Coronary artery (tissue), 2 donors: ENCODE measurements at regions not wholly inside any gene's neighbourhood (a gene's known extent, or its start where the extent isn't known, plus 50 kb on each side); places are given as distances from the start of the nearest gene placed in this dataset.
A peak's percentile ranks its signal among the peaks of the same experiment; 100 is the strongest.
"Not testable (repeated sequence)": the region's sequence is repeated elsewhere in the genome, so short reads cannot be mapped to it uniquely, and the experiment has no call there.

Experiments
- DNase-seq: peaks from one replicate; pipeline ENCODE4 v3.0.0-alpha.2; 2017; ENCODE audit warnings: low spot score
- H3K27ac ChIP-seq, 2 donors: fragments of 200-600 bp; sonication (generic); one replicate each; pipeline ENCODE4 v1.5.1; 2016 to 2019
- H3K4me3 ChIP-seq: fragments of 200-600 bp; sonication (generic); 2 replicates; pipeline ENCODE4 v1.5.1; 2016; ENCODE audit warnings: mild to moderate bottlenecking, moderate library complexity
- CTCF ChIP-seq: fragments of 200-600 bp; sonication (generic); IDR thresholded peaks from one replicate; pipeline ENCODE4 v1.5.1; 2019; ENCODE audit warnings: antibody characterized with exemption

- H3K27ac ChIP-seq = no peak overlapping the region
- peak; percentile 54 for DNase-seq
These were observed 93.5 kb downstream of the TMEM18 start for GRCh38 chr2:583666-584065.

GRCh38 chr2:582792-583528 lies 94.2 kb downstream of the TMEM18 start:
- no peak for TF ChIP-seq CTCF
- Histone ChIP-seq H3K4me3 (no peak overlapping the region), H3K27ac (no peak overlapping the region)
- peak; percentile 31 for DNase-seq

More at GRCh38 chr2:583666-584065, 93.5 kb downstream of the TMEM18 start:
- H3K4me3 ChIP-seq = no peak overlapping the region
- TF ChIP-seq CTCF = no peak

- DNase-seq, H3K27ac ChIP-seq, H3K4me3 ChIP-seq: not testable (repeated sequence)
These were observed 94.9 kb downstream of the TMEM18 start for GRCh38 chr2:582289-582688.

GRCh38 chr2:579961-580360 lies 97.2 kb downstream of the TMEM18 start:
- no peak overlapping the region for H3K27ac ChIP-seq
- no peak overlapping the region for H3K4me3 ChIP-seq
- no peak for TF ChIP-seq CTCF
- DNase-seq = no peak

GRCh38 chr2:579351-579886 lies 97.8 kb downstream of the TMEM18 start:
- Histone ChIP-seq H3K27ac (no peak overlapping the region), H3K4me3 (no peak overlapping the region)
- no peak for DNase-seq
- TF ChIP-seq CTCF = no peak

- no peak overlapping the region for H3K4me3 ChIP-seq
- DNase-seq = no peak
- peak overlapping the region in 1 of 2 donors; percentile 25 for H3K27ac ChIP-seq
- TF ChIP-seq CTCF = no peak
These were observed 100.9 kb downstream of the TMEM18 start for GRCh38 chr2:576292-576691.

- no peak for DNase-seq
- Histone ChIP-seq H3K27ac (peak overlapping the region in 1 of 2 donors; percentile 66), H3K4me3 (no peak overlapping the region)
- TF ChIP-seq CTCF = no peak
These were observed 101.4 kb downstream of the TMEM18 start for GRCh38 chr2:575727-576236.
